ENCODE measurements at regions not wholly inside any gene's neighbourhood (a gene's known extent, or its start where the extent isn't known, plus 50 kb on each side); places are given as distances from the start of the nearest gene placed in this dataset.

DNA sequence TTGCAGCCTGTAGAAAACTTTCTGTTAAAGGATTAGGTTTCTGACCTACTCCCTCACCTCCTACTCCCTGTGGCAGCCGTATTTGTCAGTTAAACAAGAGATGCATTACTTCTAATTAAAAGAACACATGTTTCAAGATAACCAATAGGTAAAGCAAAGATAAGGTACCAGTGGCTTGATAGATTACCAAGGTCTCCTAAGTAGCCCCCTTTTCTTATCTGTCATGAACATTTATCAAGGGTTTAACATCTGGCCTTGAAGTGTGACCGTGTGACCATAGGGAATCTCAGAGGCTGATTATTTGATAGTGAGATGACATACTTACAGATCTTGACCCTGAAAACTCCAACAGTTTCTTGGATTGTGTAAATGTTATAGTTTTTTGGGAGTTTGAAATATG is 764.0 kb upstream of the EDIL3 start:
- intact Hi-C loops (cut with DNase I): no loop called here
- ATAC-seq (ENCODE audit: poor library complexity) (no peak), DNase-seq (no peak)

DNA sequence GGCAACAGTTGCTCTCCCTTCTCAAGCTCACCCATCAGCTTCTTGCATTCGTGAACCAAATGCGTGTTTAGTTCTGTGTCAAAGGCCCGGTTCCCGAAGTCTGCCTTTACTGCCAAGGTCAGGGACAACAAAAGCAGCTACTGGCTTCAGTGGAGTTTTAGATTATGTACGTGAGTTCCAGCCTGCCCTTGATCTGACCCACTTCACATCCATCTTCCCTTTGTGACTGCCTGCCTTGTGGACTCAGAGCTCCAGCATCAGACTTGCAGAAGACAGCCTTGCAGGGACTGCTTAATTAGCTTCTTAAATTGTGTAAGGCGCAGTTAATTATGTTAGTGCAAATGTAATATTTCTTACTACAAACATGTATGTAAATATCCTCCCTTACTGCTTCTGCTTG is 774.7 kb upstream of the EDIL3 start:
- ATAC-seq (ENCODE audit: poor library complexity): no peak
- intact Hi-C loops (cut with DNase I): no loop called here

DNA sequence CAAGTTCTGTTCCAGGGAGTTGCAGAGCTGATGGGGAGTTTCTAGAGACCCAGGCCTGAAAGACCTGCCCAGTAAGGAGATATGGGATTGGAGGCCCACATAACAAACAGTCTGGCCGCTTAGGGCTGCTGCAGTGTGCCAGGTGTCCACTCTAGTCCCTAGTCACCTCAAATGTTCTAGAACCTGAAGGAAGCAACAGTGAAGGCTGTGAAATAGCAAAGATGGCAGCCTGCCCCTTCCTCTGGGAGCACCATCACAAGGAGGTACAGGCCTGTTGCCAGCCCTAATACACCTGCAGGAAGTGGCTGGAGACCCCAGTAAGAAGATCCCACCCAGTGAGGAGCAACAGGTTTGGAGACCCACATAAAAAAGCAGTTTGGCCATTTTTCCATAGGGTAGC is 783.8 kb upstream of the EDIL3 start:
- DNase-seq: no peak
- intact Hi-C loops (cut with DNase I): no loop called here
- no peak for ATAC-seq (ENCODE audit: poor library complexity)

More for the DNA sequence above, 774.7 kb upstream of the EDIL3 start:
- no peak for DNase-seq

DNA sequence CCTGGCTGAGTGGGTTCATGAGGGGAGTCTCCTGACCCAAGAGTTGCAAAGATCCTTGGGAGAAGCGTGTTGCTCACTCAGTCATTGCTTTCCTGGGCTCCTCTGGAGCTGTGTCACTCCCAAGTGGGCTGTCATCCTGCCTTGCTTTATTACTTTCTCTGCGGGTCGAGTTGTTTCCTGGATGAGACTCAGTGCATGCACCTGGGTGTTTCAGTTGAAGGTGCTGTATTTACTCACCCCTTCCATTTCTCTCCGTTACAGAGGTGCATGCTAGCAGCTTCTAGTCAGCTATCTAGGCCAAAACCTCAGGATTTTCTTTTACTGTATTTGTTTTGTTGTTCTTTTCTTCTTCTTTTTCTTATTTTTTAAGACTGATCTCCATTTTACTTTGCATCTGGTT is 785.5 kb upstream of the EDIL3 start:
- ATAC-seq (ENCODE audit: poor library complexity) (no peak), DNase-seq (no peak)
- intact Hi-C loops (cut with DNase I): no loop called here

DNA sequence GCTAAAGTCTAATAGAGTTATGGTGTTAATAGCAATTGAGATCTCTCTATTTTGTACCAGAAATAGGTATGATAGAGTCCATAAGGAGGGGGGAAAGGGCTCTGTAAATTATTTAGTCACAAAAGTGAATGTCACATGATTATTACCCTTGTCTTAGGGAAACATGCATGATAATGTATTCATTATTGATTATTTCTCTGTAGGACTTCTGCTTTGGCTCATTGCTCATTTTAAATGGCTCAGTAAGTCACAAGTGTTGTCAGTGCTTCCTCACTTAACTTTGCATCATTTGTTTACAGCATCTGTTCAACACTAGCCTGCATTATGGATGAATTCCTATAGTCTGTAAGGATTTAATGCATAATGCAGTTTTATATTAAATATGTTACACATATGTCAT is 788.8 kb upstream of the EDIL3 start:
- ATAC-seq (ENCODE audit: poor library complexity): no peak

DNA sequence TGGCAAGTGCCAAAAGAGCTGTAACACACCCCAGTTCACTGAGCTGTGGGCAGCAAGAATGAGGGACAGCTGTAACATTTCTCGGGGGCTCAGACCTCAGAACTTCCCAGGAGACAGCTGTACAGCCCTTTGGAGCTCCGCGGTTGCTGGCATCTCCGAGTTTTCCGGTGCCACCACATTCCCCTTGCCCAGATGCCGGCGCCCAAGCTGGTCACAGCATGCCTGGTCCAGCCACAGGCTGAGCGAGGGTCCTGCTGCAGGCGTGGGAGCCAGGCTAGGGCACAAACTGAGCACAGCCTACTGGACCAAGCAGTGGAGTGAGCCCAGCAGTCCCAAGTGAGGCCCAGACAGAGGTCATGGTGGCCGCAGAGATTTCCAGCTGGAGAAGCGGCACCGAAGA is 797.7 kb upstream of the EDIL3 start:
- DNase-seq (no peak), ATAC-seq (ENCODE audit: poor library complexity) (no peak)
- intact Hi-C loops (cut with DNase I): no loop called here

More for the DNA sequence above, 788.8 kb upstream of the EDIL3 start:
- intact Hi-C loops (cut with DNase I): no loop called here
- no peak for DNase-seq

DNA sequence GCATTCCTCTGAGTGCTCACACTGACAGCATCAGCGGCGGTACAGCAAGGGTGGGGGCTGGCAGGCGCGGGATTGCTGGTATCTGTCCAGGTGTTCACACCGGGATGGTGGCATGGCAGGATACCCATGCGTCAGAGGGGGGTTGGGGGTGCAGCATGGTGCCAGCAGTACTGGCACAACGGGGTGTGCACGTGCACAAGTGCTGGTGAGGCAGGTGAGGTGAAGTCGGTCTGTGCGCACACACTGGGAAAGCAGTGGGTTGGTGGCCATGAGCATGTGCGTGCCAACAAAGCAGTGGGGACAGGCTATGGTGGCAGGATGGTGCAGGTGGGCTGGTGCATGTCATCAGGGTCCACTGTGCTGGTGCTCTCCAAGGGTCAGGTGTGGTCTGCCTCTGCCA is 819.6 kb upstream of the EDIL3 start:
- intact Hi-C loops (cut with DNase I): no loop called here
- DNase-seq (no peak), ATAC-seq (ENCODE audit: poor library complexity) (no peak)

DNA sequence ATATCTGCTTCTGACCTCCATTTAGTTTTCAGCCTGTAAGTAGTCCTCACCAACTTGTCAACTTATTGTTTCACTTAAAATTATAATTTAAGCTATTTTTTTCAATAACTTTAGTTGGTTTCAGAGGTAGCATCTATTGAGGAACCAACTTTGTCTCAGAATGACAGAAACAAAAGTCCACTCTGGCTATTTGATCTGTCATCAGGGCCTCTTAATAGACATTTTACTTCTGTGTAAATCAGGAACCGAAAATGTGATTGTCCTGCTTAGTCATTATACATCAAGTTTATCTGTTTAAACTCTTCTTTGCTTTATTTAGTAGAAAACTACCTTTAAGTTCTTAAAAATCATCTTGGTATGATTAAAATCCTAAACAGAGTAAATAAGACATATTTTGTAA is 820.8 kb upstream of the EDIL3 start:
- DNase-seq (no peak), ATAC-seq (ENCODE audit: poor library complexity) (no peak)
- intact Hi-C loops (cut with DNase I): no loop called here

DNA sequence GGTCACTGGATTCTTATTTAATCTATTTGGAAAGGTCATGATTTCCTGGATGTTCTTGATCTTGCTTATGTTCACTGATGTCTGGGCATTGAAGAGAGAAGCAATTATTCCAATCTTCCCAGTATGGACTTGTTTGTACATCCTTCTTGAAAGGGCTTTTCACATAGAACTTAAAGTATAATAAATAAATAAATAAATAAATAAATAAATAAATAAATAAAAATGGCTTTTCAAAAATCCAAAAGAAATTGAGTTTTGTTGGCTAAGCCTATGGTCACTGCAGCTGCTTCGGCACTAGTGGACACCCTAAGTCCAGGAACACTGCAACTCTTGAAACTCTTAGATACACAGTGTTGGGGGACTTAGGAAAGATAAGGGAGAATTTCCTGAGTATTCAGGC is 840.7 kb upstream of the EDIL3 start:
- ATAC-seq (ENCODE audit: poor library complexity) (no peak), DNase-seq (no peak)
- intact Hi-C loops (cut with DNase I): no loop called here

DNA sequence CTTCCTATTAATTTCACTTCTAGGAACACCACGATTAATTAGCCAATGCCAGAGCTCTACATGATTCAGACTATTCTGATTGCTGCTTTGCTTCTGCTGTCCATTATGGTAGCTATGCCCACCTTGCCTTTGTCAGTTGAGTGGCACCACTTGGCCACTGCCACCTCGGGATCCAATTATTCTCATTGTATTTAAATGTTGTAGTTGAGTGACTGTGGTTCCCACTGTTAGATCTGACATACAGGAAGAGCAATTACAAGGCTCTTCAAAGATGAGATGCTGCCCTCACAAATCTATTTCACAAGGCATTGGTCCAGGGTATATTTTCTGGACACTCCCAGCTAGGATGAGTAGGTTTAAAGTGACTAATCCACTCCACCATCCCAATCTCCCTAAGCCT is 864.5 kb upstream of the EDIL3 start:
- no peak for DNase-seq
- intact Hi-C loops (cut with DNase I): no loop called here

DNA sequence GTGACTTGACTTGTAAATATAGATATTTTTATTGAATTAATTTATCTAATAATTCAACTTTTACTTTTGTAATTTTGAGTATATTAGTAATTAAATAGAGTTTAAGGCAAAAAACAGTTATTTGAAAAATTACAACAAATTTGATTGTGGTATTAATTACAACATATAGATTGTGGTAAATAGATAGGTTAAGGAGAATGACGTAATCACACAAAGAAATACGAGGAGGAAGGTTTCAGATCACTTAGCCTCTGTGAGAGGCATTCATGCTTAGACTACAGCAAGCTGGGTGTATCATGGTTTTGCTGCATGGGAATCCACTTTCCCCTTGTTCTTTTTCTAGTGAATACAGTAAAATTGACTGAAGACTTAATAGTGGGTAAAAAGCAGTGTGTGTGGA is 878.4 kb upstream of the EDIL3 start:
- ATAC-seq (ENCODE audit: poor library complexity): no peak
- intact Hi-C loops (cut with DNase I): no loop called here
- DNase-seq: no peak

More for the DNA sequence above, 864.5 kb upstream of the EDIL3 start:
- no peak for ATAC-seq (ENCODE audit: poor library complexity)

DNA sequence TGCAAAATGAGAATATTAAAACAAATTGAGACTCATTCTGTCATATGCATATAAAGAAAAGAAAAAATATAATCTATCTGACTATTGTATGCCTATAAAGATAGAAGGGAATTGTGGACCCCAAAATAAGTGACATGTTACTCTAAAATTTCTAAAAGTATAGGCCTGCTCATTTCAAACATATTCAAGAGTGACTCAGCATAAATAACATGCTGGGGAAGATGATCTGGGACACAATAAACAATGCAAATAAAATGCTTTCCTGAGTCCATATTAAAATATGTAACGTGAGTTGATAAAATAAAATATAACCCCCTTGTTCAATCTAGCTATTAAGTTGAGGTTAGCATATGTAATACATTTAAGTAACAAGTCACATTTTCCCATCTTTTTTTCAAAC is 882.0 kb upstream of the EDIL3 start:
- no peak for DNase-seq
- intact Hi-C loops (cut with DNase I): no loop called here
- no peak for ATAC-seq (ENCODE audit: poor library complexity)

DNA sequence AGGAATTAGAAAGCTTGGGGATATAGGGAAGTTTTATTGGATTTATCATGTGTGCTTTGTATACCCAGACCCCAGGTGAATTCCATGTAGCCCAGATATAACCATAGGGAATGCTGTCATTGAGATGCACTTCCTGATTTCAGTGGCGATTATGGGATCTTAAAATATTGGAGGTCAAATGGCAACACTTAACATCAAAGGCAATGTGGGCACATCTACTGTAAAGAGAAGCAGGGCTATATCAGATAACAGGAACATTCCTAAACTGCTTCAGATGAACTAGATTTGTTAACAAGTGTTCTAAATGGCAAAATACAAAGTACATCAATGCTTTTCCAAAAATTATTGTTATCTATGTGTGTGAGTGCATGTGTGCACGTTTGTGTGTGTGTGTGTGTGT is 883.5 kb upstream of the EDIL3 start:
- no peak for DNase-seq
- intact Hi-C loops (cut with DNase I): no loop called here
- no peak for ATAC-seq (ENCODE audit: poor library complexity)

DNA sequence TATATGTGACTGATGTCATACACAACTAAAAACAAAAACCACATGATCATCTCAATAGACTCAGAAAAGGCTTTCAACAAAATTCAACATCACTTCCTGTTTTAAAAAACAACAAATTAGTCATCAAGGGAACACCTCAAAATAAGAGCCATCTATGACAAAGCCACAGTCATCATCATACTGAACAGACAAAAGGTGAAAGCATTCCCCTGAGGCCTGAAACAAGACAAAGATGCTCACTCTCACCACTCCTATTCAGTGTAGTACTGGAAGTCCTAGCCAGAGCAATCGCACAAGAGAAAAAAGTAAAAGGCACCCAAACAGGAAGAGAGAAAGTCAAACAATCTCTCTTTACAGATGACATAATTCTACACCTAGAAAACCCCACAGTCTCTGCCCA is 893.5 kb upstream of the EDIL3 start:
- ATAC-seq (ENCODE audit: poor library complexity) (no peak), DNase-seq (no peak)
- intact Hi-C loops (cut with DNase I): no loop called here

DNA sequence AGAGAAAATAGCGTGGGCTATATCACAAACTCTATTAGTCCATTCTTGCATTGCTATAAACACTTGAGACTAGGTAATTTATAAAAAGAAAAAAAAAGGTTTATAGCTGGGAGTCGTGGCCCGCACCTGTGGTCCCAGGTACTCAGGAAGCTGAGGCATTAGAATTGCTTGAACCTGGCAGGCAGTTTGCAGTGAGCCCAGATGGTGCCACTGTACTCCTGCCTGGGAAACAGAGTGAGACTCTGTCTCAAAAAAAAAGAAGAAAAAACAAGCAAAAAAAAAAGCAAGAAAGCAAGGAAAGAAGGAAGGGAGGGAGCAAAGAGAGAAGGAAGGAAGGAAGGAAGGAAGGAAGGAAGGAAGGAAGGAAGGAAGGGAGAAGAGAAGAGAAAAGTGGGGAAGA is 904.2 kb upstream of the EDIL3 start:
- ATAC-seq (ENCODE audit: poor library complexity): no peak
- intact Hi-C loops (cut with DNase I): no loop called here
- DNase-seq: no peak

DNA sequence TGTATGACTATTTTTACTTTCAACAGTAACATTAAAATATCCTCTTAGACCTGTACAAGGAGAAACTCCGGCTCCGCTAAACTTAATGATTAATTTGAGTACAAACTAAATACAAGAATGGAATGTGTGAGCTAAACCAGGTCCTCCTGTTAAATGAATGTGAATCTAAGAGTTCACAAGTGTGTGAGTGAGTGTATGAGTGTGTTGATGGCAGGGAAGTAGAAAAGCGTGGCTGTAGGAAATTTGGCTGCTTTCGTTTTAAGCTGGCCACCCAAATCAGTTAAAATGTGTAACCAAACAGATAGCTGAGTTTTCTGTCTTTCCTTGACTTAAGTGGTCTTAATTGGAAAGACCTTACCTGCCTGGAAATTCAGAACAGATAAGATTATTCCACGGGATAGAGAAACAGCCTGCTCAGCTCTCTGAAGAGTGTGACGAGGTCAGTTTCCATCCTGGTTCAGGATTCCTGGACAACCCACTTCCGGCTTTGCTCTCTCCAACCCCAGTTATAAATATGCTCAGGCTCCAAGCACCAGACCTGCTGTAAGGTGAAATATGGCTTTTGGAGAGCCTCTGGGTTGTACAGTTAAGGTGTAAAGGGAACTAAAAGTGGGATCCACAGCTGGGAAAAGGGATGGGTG is 908.6 kb upstream of the EDIL3 start:
- intact Hi-C loops (cut with DNase I): no loop called here
- DNase-seq (no peak), ATAC-seq (ENCODE audit: poor library complexity) (peak; percentile 78)

DNA sequence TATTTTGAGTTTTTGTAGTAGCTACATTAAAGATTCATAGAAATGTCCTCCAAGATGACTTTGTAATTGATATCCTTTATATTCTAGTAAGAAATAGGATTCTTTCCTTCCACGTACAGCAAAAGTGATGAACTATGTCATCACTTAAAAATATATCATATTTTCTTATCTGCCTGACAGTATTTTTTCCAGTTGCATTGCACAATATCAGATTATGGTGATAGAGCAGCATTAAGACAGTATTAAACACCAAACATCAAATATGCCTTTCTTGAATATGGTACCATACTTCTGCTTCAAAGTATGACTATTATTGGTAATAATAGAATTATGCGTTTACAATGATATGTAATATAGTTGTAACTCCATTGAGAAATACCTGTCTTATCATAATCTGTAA is 919.8 kb upstream of the EDIL3 start:
- ATAC-seq (ENCODE audit: poor library complexity): no peak
- intact Hi-C loops (cut with DNase I): no loop called here
- DNase-seq: no peak

DNA sequence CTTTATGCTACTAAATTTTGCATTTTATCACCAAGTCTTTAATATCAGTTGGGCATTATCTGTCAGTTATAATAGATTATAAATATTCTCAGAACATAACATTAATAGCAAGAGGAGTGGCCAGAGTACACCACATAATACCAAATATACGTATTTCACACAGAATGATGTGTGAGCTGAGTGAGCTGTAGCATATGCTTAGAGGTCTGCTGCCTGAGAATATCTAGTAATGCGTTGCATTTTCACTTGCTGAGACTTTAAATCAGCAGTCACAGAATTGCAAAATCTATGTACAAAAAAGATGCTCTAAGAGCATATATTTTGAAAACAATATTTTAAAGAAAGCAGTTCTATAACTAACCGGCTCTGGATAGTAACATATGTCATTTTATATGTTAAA is 921.1 kb upstream of the EDIL3 start:
- no peak for ATAC-seq (ENCODE audit: poor library complexity)

DNA sequence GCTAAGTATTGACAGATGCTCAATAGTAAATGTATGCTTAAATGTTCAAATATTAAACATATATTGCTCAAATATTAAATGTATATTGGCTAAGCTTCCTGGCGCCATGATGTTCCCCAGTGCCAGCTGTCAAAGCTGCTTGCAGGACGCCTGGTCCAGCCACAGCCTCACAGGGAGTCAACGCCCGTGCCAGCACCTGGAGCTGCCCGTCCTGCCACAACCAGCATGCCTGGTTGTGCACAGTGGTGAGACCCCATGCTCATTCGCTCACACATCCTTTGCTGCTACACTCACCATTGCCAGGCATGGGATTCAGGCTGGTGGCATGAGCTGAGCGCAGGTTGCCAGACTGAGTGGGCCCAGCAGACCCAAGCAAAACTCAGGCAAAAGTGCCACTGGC is 926.9 kb upstream of the EDIL3 start:
- intact Hi-C loops (cut with DNase I): no loop called here
- DNase-seq (no peak), ATAC-seq (ENCODE audit: poor library complexity) (no peak)

More for the DNA sequence above, 921.1 kb upstream of the EDIL3 start:
- intact Hi-C loops (cut with DNase I): no loop called here
- DNase-seq: no peak

DNA sequence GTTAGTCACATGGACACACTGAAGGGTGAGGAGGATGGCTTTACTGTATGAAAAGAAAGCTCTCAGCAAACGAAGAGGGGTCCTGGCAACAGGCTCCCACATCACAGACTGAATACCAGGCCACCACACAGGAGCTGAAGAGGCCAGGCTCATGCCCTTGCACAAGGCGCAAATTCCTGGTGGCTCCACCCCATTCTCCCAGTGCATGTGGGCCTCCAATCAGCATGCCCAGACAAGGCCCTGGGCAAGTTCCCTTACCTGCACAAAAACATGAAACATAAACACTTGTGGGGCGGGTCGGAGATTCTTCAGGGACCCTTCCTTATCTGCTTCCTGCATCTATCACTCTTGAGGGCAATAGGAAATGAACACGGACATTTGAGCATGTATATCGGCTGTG is 935.8 kb upstream of the EDIL3 start:
- intact Hi-C loops (cut with DNase I): no loop called here
- ATAC-seq (ENCODE audit: poor library complexity) (no peak), DNase-seq (no peak)

DNA sequence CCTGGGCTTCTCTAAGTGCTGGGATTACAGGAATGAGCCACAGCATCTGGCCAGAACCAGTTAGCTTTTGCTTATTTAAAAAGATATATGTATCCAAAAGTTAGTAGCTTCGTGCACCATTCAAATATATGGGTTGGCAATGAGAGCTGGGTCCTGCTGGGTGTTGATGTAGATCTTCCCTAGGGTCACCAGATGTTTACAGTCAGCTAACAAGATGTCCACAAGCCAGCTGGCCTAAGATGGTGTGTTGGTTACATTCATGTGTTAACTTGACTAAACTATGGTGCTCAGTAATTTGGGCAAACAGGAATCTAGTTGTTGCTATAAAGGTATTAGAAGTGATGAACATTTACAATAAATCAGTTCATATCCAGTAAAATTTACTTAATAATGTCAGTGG is 948.6 kb upstream of the EDIL3 start:
- no peak for DNase-seq
- ATAC-seq (ENCODE audit: poor library complexity): no peak

More for the DNA sequence above, 948.6 kb upstream of the EDIL3 start:
- intact Hi-C loops (cut with DNase I): no loop called here

Measured in Right ventricle myocardium superior (tissue), 1 donor.